ENCODE measurements at regions not wholly inside any gene's neighbourhood (a gene's known extent, or its start where the extent isn't known, plus 50 kb on each side); places are given as distances from the start of the nearest gene placed in this dataset.
A peak's percentile ranks its signal among the peaks of the same experiment; 100 is the strongest.

DNA sequence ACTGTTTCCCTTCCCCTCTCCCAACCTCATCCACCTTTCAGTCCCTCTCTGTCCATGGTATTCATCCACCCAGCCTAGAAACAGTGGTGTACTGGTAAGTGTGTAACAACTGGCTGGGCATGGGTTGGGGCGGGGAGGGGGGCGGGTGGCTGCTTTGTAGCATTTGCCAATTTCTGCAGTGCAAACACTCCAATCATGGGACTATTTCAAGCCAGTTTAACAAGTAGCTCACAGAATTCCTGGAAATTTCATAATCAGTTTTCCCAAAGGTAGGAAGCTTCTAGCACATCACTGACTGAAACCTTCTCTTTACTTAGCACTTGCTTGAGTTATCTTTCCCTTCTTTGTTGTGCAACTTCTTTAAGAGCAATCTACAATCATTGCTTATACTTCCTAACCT is 100.8 kb upstream of the WASF3 start:
- DNase-seq (ENCODE audit: low spot score): no peak

GRCh38 chr13:26457212-26457611 is 100.3 kb upstream of the WASF3 start:
- DNase-seq (ENCODE audit: low spot score): no peak

DNA sequence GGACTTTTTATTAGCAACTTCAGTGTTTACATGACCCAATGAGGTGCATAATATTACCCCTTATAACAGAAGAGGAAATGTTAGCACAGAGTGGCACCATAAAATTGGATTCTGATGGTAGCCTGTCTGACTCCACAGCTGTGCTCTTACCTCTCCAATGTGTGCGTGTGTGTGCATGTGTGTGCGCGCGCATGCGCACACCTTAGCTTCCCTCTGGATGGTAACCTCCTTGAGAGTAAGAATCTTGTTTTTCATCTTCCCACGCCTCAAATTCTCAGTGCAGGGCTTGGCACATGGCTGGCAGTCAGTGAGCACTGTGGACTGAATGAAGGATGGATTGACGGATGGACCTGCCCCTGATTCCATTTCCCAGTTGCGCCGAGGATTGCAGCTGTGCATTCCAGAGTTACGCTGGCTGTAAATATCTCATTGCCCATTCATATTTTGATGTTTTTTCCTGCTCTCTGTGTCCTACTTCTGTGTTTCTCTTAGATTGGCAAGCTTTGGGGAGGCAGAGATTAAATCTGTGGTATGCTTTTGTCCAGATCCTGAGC is 99.2 kb upstream of the WASF3 start:
- no peak for DNase-seq (ENCODE audit: low spot score)

DNA sequence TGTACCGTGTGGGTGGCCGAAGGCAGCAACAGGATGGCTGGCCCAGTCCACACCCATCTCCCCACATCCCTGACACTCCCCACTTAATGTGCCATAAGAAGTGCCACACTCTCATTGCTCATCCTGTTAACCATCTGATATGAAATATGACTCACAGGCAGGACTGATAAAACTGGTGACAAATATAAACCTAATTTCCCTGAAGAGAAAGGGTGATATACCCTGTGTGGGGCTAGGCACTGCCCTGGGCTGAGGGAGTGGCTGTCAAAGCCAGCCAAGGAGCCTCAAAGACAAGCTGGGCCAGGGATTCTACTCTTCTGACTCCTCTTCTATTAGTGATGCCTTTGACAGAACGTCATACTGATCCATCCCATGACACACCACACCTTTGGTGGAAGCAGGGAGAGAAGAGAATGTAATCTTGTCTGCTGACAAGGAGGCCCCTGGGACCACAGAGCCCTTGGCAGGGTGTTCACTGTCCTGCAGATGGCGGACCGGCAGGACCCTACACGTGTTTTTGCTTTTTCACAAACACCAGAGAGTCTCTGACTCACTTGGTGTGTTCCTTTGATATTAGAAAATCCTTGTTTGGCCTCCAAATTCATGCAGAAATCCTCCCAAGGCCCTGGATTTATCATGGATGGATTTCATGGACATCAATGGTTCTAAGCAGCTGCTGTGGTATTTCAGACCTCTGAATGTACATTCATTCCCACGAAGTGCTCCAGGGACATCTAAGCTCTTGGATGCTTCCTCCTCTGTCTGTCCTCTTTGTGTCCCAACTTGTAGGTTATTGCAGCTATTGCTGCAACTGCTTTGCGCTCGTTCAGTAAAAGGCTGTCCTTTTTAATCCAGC is 98.0 kb upstream of the WASF3 start:
- DNase-seq (ENCODE audit: low spot score): no peak

DNA sequence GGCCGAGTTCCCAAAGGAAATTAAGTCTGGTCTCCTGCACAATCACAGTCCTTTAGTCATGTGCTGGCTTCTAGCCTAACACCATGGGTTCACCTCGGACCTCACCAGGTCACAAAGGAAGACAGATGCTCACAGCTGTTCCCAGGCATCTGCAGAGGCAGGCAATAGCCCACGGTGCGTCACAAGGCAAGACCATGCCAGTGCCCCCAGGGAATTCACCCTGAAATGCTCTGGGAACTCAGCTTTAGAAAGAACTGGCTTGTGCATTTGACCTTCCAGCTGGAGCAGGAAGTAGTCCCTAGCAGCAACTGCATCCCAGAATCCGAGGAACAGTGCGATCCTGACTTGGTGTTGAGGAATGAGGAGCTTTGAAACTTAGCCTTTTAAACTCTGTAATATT is 96.8 kb upstream of the WASF3 start:
- DNase-seq (ENCODE audit: low spot score): peak; percentile 27

DNA sequence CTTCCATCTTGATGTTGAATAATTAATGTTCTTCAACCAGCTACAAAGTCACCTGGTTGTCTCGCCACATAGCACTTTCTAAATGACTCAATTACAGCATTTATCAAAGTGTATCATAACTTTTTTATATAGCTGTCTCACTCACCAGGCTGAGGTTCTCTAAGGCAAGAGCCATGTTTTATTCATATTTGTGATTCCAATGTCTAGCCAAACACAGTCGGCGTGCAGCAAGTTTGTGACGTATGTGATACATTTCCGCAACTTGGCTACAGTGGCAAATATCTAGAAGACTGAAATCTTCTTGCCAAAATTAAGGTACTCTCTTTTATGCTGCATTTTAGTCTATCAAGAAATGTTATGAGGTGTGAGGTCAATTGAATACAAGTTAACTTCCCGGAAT is 94.2 kb upstream of the WASF3 start:
- DNase-seq (ENCODE audit: low spot score): no peak

GRCh38 chr13:26463848-26464247 is 93.6 kb upstream of the WASF3 start:
- no peak for DNase-seq (ENCODE audit: low spot score)

- no peak for DNase-seq (ENCODE audit: low spot score)
Observed at GRCh38 chr13:26465514-26465913, 92.0 kb upstream of the WASF3 start.

DNA sequence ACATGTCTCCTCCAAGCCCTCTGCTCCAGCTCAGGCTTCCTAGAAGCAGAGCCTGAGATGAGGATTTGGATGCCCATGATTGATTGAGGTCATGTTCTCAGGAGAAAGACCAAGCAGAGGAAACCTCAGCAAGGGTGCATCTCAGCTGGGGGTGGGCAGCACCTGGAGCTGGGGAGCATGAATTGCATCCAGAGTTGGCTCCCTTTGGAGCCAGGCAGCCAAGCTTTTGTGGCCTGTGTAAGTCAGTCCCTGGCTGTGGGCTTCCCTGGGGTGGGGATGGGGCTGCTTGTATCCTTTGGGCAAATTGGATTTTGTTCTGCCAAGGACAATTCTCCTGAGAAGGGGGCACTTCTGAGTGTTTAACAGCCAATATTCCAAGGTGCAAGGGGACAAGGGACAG is 91.5 kb upstream of the WASF3 start:
- DNase-seq (ENCODE audit: low spot score): no peak

- DNase-seq (ENCODE audit: low spot score): no peak
Observed at GRCh38 chr13:26468265-26468801, 89.2 kb upstream of the WASF3 start.

GRCh38 chr13:26469602-26470001 is 87.9 kb upstream of the WASF3 start:
- DNase-seq (ENCODE audit: low spot score): no peak

DNA sequence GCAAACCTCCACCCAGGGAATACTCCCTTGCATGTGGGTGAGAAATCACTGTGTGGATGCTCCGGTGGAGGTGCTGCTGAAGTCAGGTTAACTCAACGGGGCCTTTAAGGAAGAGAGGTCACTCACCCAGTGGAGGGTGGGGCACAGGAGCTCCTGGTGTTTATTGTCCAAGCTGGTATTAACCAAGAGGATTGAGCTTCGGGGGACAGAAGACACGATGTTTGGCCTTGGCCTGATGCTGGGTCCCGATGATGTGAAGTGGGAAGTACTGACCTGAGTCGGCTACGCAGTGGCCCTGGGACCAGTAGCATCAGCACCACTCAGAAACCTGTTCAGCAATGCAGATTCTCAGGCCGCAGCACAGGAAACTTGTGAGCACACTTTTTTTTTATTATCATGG is 85.7 kb upstream of the WASF3 start:
- DNase-seq (ENCODE audit: low spot score): no peak

DNA sequence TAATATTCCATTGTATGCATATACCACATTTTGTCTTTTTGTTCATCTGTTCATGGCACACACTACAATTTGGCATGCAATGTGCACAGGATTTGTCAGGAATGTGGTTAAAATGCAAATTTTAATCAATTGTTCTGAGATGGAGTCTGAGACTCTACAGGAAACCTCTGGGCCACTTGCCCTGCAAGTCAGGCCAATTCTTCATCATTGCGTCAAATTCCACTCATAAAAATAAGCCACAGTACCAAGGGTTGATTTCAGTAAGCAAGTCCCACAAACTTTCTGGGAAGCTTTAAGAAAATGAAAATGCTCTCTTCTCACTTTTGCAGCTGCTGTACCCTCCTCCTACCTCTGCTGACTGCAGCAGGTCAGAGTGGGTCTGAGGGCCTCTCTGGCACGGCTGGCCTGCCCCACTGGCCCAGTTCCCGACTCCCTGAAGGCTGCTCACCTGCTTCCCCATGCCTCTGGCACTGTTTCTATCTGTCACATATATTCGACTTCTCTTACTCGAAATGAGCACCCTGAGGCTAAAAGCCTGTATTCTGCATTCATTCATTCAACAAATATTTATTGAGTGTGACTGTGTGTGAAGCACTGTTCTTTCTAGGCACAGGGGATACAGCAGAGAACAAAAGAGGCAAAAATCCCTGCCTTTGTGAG is 83.8 kb upstream of the WASF3 start:
- no peak for DNase-seq (ENCODE audit: low spot score)

DNA sequence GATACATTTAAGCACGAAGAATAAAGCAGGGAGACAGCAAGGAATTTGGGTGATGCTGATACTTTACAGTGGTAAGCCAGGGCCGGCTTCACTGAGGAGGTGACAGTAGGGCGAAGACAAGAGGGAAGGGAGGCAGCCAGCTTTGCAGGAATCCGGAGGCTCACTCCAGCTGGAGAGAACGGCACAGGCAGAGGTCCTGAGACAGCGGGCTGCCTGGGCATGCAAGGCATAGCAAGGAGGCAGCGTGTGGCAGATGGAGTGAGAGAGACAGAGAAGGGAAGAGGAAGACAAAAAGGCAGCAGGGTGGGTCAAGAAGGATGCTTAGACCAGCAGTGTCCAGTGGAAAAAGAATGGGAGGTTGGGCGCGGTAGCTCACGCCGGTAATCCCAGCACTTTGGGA is 83.2 kb upstream of the WASF3 start:
- DNase-seq (ENCODE audit: low spot score): no peak

DNA sequence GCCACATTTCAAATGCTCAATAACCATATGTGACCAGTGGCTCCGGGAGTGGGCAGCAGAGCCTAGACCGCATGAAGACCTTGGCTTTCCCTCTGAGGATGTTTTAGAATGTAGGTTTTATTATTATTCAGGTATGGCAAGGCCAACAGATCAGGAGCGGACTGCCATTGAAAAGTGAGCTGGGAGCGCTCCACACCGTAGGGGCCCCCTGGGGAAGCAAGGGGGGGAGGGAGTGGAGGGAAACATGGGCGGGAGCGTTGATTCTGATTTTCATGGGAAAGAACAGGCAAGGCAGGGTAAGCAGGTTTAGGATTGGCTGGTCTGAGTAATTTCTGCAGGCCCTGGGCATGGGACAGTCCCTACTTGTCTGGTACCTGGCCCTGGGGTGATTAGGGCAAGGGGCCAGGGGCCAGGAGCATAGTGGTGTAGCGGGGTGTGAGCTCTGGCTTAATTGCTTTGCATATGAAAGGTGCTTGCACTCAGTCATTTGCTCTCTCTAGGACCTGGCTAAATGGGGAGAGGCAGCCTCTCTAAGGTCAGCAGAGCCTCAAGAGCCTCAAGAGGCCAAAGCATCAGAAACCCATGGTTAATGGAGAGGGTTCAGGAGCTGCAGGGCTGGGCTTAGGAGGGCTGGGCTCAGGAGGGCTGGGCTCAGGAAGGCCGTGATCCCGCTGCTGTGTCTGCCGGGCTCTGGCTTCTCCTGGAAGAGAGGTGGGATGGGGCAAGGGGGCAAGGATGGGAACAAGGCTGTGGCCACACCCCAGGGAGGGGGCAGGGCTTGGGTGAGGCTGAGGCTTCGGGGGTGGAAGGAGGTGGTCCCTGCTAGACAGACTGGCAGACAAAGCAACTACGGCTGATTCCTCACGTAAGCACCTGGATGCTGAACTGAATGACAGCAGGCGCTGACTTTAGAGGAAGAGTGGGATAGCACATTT is 82.0 kb upstream of the WASF3 start:
- DNase-seq (ENCODE audit: low spot score): no peak

DNA sequence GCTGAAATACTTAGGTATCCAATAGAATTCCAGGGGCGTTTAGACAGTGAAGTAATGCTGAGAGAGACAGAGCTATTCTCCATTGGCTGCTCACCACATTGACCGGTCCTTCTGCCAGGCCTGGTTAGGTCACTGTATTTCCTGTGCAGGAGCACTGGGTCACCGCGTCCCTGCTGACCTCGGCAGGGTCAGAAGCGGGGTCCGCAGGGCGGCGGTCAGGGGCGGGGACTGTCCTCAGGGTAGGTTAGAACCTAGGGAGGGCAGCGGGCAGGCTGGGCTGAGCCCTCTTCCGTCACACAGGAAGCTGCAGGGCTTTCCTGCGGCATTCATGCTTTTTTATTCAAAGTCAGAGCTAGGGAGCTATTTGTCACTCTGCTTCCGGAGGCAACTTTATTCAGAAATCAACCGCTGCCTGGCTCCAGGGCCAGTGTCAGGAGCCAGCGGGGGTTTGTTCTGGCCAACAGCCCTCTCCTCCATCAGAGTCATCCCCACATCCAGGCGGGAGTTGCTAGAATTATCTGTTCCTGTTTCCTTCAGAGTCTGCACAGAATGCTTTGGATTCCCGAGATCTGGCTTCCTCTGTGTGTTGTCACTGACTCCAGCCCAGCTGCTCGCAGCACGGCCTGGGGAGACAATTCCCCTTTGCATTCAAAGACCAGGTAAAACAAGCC is 81.2 kb upstream of the WASF3 start:
- DNase-seq (ENCODE audit: low spot score): peak; percentile 48

GRCh38 chr13:26476782-26477142 is 80.7 kb upstream of the WASF3 start:
- DNase-seq (ENCODE audit: low spot score): no peak

DNA sequence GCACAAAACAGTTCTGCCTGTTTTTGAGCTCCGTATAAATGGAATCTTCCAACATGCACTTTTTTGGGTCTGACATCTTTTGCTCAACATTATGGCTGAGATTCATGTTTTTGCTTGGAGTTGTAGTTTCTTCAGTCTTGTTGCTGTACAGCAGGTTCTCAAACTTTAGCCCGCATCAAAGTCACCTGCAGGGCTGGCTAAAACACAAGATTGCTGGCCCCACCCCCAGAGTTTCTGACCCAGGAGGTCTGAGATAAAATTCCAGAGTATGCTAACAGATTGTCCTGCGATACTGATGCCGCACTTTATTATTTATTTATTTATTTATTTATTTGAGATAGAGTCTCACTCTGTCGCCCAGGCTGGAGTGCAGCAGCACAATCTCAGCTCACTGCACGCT is 79.8 kb upstream of the WASF3 start:
- DNase-seq (ENCODE audit: low spot score): no peak

- no peak for DNase-seq (ENCODE audit: low spot score)
Observed at GRCh38 chr13:26480246-26480855, 77.1 kb upstream of the WASF3 start.

GRCh38 chr13:26482451-26483197 is 74.9 kb upstream of the WASF3 start:
- DNase-seq (ENCODE audit: low spot score): peak; percentile 75
